ENCODE measurements at regions not wholly inside any gene's neighbourhood (a gene's known extent, or its start where the extent isn't known, plus 50 kb on each side); places are given as distances from the start of the nearest gene placed in this dataset.

GRCh38 chr2:118309946-118310680 lies 221.8 kb downstream of the INSIG2 start:
- TF ChIP-seq RNF2 (IDR thresholded peaks at IDR 0.05), result no peak
- no peak for TF ChIP-seq FOXK1 (CRISPR knock-in tag; IDR thresholded peaks at IDR 0.05; ENCODE audit: borderline replicate concordance)
- peak in 1 of 2 experiments; percentile 53; a peak in 1 of 4 replicates for TF ChIP-seq MLLT1 (IDR thresholded peaks at IDR 0.05)
- TF ChIP-seq CTCF (IDR thresholded peaks at IDR 0.05 in 2 of 3, conservative IDR thresholded peaks at IDR 0.05 in 1 of 3; ENCODE audit: insufficient read depth in 2 of 3, low read depth in 1 of 3, low read length in 3 of 3), result no peak
- TF ChIP-seq ZZZ3 (IDR thresholded peaks at IDR 0.05), result no peak
- no peak for TF ChIP-seq ZC3H8 (IDR thresholded peaks at IDR 0.05)
- TF ChIP-seq POLR3G (IDR thresholded peaks at IDR 0.05; ENCODE audit: extremely low read depth, insufficient read length, insufficient replicate concordance), result no peak
- TF ChIP-seq TARDBP (IDR thresholded peaks at IDR 0.05), result no peak
- TF ChIP-seq ZNF707 (CRISPR knock-in tag; conservative IDR thresholded peaks at IDR 0.05), result no peak
- no peak for TF ChIP-seq SRSF1 (IDR thresholded peaks at IDR 0.05; ENCODE audit: low read depth, low read length)
- TF ChIP-seq NKRF (IDR thresholded peaks at IDR 0.05; ENCODE audit: borderline replicate concordance), result no peak
- TF ChIP-seq ZEB2 (IDR thresholded peaks at IDR 0.05), result no peak

Data from K562 (cell line).